Hematopoietic multipotent progenitor cell treated with erythropoietin and hydrocortisone succinate and interleukin-3 and kit ligand, for 6 days (in vitro differentiated cells): ENCODE measurements at regions not wholly inside any gene's neighbourhood (a gene's known extent, or its start where the extent isn't known, plus 50 kb on each side); places are given as distances from the start of the nearest gene placed in this dataset.

Experiments used
- DNase-seq: peaks from one replicate; pipeline ENCODE4 v3.0.0-alpha.2; 2015

DNA sequence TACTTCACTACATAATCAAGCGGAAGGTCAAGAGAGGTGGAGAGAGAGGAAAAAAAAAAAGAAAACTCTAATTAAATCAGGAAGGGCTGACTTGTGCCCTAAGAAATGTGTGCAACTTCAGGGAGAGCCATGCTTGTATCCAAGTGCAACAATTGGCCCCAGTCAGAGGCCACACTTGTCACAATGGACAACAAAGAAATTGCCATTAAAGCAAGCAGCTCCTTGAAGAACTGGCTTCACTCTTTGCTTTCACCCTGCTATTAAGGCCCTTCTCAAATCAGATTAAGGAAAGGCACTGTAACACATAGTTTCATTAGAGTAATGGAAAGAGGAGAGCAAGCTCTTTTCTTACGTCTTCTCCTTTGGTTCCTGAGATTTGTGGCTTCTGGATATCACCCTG lies 480.9 kb upstream of the WWC1 start:
- no peak for DNase-seq

DNA sequence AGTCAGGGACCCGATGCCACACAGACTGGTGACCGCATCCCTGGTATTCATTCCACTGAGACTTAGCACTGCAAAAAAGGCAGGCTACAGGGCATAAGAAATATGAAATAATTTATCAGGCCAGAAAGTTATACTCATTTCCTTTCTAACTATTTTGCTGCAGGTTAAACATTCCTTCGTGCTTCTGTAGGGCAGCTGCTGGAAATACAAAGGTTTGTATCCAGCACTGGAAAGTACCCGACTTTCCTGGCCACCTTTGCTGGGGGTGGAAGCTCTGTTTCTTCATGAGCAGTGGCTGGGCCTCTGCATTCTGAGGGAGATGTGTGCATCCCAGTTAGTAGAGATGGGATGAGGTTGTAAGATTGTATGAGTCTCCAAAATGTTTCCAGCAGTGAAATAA lies 478.6 kb upstream of the WWC1 start:
- DNase-seq, result no peak

DNA sequence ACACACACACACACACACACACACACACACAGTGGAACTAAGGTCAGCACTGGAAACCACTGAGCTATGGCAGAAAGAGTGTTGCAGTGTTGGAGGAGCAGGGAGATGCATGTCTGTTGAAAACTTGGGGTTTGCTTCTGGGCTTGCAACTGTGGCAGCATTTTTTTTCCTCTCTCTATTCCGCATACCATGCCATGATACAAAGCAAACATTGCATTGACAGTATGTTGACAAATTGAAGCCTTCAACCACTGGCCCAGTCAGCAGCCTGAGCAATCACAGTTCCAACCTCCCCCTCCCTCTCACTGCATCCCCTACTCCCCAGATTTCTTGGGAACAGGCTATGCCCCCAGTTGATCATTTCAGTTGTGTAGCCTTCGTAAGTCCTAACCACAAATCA lies 478.1 kb upstream of the WWC1 start:
- DNase-seq, result no peak

DNA sequence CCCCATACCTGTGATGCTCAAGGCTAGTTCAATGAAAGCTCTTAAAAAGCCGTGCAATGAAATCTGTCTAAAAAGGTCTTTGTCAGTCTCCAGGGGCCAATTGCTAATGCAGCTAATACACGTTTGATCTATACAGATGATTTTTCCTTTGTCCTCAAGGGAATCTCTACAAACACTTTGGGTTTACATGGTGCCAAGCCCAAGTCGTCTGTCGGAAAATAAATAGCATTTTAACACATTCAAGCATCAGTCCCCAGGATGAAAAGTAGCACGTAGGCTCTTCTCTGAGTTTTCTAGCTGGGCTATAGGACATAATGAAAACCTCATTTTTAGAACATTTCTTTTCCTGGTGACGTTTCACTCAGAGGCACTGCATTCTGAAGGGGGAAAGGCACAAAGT lies 477.4 kb upstream of the WWC1 start:
- no peak for DNase-seq

DNA sequence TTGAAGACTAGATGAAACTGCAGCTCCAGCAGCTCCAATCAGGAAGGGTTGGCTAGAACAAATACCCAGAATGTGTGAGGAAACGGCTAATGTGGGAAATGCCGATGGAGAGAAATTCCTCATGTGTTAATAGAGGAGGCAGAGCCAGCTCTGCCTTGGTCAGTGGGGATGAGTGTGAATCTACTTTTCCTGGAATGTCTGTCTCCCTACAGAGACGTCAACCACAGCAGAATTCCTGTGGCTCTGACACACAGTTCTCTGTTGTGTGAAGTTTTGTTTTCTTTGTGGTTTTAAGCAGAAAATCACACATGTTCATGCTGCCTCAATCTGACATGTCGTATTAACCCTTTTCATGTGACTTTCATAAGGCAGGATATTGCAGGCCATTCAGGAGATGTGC lies 476.6 kb upstream of the WWC1 start:
- DNase-seq, result no peak

DNA sequence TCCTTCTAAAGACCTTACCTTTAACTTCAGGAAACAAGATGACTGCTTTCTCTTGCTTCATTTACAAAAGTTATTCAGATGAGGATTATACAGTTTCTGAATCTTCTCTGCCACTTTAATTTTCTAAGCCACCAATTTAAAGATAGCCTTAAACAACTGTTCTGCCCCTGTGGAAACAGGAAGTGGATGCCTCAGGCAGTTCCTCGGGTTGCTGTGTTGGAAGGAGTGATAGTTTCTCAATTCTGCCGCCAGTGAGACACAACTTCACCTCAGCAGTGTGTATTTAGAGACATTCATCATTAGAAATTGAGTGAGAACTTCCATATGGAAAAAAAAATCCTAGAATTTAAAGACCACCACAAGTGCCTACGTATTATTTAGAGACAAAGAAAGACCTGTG lies 475.1 kb upstream of the WWC1 start:
- peak; percentile 26 for DNase-seq

- DNase-seq, result no peak
Observed at GRCh38 chr5:167816864-167817263, 474.6 kb upstream of the WWC1 start.

GRCh38 chr5:167819406-167819805 lies 472.0 kb upstream of the WWC1 start:
- DNase-seq, result no peak

DNA sequence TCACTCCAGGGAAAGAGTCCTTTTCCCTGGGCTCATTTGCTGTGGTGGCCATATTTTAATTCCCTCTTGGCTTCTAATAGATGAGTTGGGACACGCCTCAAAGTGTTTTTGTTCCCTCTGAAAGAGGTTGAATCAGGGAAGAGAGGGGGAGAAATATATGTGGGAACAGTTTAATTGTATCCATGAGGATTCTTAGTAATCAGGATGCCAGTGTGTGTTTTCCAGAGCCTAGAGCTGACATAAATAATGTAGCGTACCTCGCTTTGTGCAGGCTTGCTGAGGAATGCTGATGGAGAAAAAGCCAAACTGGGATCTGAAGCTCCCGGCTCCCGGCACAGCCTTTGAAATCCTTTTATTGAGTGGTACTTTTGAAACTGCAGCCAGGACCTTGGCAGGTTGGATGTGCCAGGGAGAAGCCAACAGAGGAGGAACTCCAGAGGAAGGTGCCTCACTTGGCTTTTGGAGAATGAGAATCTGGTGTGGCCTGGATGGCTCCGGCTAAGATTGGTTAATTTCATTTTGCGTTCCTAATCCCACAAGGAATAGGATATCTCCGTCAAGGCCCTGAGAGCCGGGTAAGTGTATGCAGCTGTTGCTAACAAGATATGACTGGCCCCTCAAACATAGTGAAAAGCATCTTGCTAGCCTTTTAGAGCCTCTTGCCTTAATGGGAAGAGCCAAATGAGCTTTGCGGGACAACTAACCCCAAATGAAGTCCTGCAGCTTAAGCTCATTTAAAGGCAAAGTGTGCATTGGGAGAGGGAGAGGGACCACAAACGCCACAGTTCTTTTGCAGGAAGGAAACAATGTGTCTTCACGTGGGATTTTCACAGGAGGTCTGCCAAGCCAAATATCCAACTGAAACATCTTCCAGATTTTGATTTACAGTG lies 471.1 kb upstream of the WWC1 start:
- no peak for DNase-seq

- DNase-seq, result no peak
Observed at GRCh38 chr5:167821151-167821550, 470.3 kb upstream of the WWC1 start.

DNA sequence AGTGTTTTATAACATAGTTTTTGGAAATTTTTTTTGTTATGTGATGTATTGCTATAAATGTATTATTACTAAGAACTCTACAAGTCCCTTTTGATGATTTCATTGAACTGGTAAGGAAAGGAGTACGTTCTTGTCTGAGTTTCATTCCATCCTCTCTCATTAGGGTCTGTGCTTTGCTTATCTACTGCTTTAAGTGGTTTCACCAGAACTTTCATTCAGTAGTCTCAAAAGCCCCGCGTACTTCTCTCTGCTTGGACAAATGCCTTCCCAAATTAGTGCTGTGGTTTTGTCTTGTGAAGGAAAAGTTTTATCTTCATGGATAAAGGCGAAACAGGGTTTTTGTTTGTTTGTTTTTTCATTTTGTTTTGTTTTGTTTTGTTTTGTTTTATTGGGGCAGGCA lies 469.8 kb upstream of the WWC1 start:
- DNase-seq, result no peak

- no peak for DNase-seq
Observed at GRCh38 chr5:167822241-167822640, 469.2 kb upstream of the WWC1 start.

- no peak for DNase-seq
Observed at GRCh38 chr5:167823405-167823804, 468.0 kb upstream of the WWC1 start.

GRCh38 chr5:167827766-167828165 lies 463.7 kb upstream of the WWC1 start:
- no peak for DNase-seq

DNA sequence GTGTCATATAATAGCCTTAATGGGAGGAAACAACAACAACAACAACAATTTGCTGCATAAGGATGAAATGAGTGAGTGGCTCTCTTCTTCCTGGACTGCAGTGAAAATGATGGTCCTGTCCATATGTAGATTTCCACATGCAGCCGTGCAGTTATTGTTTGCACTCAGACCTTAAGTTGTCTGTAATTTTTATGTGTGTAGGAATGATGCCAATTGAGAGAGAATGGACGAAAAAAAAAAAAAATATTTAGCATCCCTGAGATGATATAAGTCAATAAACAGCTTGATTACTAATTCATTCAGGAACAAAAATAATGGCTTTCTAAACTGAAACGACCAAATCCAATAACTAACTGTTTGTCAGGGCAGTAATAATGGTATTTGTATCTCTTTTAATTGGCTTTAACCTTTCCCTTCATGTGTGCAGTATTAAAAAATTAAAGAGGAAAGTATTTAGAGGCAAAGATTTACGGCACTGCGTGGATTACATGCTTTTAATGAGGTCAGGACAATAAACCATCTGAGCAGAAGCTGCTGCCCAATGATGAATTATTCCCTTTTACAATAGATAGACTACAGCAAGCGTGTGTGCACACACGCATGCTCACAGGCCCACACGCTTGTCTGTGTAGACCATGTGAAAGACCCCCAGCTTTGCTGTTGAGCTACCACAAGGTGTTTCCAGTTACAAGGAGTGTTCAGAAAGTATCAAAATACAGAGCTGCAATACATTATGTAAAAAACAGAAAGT lies 459.5 kb upstream of the WWC1 start:
- DNase-seq, result no peak

DNA sequence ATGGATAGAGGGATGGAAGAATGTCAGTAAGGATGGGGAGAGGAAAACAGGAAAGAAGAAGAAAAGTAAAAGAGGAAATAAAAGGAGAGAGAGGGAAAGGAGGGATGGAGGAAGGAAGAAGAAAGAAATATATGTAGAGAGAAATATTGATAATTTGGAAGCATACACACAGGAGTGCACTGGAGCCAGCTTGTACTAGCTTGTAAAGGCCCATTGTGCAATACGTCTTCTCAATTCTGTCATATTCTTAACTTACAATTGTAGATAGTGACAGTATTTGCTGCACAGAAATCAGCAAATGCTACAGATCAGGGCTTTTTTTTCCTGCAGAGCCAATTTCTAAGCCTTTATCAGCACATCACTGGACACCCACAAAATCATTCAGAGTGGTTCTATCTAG lies 458.8 kb upstream of the WWC1 start:
- DNase-seq, result no peak

DNA sequence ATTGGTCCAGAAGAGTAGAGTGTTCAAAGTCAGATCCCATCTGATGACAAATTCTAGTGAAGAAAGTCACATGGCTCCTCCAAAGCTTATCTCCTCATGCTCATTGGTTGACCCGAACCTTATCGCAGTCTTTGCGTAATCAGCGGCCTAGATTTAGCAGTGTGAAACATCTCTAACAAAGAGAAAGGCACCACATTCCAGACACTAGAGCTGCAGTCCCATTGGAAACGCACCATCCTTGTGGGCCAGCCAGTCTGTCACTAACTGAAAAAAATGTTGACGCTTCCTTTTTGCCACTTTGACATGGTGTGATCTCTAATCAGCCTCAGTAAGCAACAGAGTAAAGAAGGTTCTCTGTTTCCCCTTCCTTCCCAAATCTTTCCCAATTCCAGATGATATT lies 458.0 kb upstream of the WWC1 start:
- DNase-seq, result no peak

DNA sequence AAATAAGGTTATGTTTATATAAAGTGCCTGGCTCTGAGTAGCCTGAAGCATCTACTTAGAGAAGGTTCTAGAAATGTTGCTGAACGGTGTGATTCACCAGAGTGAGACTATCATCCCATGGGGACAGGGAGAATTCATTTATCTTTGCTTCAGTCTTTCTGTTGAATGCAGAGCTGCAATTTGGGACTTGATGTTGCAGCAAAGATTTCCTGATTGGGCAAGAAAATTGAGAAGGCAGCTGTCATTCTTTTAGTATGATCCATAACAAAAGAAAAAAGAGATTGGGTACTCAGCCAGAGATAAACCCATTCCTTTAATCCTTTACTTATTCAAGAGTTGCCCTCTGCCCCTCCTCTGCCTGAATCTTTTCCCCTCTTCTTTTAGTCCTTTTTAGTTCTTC lies 456.3 kb upstream of the WWC1 start:
- DNase-seq, result no peak

DNA sequence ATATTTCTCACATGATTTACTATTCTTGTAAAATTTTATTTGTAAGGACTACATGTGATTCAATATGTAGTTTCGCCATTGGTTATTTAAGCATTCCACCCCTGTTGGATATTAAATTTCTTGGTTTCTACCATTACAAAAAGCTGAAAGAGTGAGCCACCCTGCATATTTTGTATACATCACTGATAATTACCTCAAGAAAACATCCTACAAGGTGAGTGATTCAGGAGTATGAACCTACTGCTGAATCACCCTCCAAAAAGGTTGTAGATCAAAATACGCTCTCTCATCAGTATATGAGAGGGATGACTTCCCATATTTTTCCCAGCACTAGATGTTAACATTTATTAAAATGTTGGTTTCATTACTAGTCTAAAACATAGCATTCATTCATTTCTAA lies 454.3 kb upstream of the WWC1 start:
- no peak for DNase-seq

DNA sequence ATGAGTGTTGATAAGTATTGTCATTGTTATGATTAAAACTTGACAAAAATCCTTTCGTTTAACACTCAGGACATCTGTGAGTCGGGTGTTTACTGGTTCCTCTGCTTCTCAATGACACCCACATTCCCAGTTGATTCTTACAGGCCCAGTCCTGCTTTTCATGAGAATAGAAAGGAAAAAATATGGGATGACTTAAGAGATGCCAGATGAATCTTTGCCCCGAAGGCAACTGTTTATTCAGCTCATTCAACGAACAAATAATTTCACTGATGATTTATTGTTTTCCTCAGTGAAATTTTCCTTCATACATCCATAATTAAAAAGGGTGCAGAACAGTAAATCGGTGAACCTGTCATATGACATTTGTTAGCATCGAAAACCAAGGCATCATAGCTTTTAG lies 452.4 kb upstream of the WWC1 start:
- no peak for DNase-seq

DNA sequence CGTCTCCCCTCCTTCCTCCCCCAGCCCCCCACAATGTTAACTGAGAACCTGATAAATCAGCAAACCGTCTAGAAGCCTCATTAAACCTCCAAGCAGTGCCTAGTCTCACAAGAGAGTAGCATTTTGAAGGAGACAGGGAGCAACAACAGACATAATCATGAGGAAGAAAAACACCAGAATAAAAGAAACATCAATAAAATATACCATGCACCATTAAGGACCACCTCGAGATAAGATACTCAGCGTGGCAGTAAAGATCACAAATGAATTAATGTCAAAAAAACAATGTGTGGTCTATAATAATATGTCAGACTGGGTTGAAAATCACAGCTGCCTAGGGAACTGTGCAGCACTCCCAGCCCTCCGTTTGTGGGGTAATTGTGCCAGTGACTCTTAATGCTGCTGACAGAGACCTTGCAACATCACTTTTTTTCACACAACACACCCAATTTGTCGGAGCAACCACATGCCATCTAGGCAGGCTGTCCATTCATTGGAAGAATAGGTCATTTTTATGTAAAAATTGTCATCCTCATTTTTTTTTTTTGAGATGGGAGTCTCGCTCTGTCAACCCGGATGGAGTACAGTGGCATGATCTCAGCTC lies 450.8 kb upstream of the WWC1 start:
- DNase-seq, result no peak

DNA sequence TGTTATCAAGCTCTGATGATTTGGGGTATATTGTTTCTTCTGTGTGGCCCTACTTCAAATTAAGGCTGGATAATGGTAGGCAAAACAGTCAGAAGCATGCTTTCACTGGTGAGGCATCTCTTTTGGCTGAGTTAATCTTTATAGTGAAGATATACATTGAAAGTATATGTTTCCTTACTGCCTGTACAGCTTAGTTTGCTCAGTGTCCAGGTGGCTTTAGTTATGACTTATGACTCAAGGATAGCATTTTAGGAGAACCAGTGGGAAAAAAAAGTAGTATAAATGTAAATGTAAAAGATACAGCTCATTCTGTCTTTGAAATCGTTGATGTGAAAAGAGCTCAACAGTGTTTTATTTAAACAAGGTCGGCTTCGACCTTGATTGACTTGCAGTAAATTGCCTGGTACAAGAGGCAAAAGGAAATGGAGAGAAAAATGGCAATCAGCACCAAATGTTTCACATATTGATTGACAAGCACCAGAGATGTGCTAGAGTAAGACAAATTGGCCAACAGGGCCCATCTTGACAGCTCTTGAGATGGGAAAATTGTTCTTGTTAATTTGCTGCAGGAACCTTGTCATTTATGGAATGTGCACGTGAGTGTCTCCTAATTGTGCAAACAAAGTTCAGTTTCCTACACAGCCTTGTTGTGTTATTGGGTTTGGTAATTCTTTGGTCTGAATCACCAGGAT lies 447.4 kb upstream of the WWC1 start:
- no peak for DNase-seq

- no peak for DNase-seq
Observed at GRCh38 chr5:167845952-167846351, 445.5 kb upstream of the WWC1 start.
